ENCODE measurements at regions not wholly inside any gene's neighbourhood (a gene's known extent, or its start where the extent isn't known, plus 50 kb on each side); places are given as distances from the start of the nearest gene placed in this dataset.
"Not testable (repeated sequence)": the region's sequence is repeated elsewhere in the genome, so short reads cannot be mapped to it uniquely, and the experiment has no call there.

DNA sequence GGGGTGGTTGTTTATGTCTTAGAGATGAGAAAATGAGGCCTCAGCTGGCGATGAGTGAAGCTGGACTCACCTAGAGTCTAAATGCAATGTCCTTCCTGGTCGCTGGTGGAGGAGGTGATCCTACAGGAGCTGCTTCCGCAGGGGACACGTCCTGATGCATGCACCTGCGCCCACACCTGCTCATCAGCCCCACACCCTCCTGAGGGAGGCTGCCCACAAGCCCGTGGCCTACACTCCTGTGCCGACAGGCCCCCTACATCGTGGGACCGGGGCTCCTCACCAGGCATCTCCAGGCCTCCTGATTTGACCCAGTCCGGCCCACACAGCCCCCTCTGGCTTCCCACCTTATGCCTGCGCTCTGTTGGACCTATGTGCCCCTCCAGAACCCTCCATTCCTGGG is 857.2 kb downstream of the TBC1D22A start:
- Histone ChIP-seq H3K27me3 (ENCODE audit: control insufficient read depth in 5 of 5, insufficient read depth in 4 of 5, low read length in 5 of 5) (peaks cover 13 to 39% (median 22%) of the 10 kb centered on the region in 5 donors), H3K9ac (ENCODE audit: low read length in 5 of 5) (no peak overlapping the region), H3K4me3 (ENCODE audit: low read depth in 1 of 5, low read length in 5 of 5) (no peak overlapping the region), H3K27ac (ENCODE audit: low read depth, low read length) (no peak overlapping the region), H3K9me3 (ENCODE audit: control insufficient read depth in 5 of 5, low read length in 5 of 5) (no peaks in the 10 kb centered on the region), H3K36me3 (ENCODE audit: control insufficient read depth in 5 of 5, insufficient read depth in 5 of 5, low read length in 5 of 5) (no peaks in the 10 kb centered on the region), H3K4me1 (ENCODE audit: control insufficient read depth in 5 of 5, insufficient read depth in 5 of 5, low read length in 5 of 5) (no peaks in the 10 kb centered on the region)

DNA sequence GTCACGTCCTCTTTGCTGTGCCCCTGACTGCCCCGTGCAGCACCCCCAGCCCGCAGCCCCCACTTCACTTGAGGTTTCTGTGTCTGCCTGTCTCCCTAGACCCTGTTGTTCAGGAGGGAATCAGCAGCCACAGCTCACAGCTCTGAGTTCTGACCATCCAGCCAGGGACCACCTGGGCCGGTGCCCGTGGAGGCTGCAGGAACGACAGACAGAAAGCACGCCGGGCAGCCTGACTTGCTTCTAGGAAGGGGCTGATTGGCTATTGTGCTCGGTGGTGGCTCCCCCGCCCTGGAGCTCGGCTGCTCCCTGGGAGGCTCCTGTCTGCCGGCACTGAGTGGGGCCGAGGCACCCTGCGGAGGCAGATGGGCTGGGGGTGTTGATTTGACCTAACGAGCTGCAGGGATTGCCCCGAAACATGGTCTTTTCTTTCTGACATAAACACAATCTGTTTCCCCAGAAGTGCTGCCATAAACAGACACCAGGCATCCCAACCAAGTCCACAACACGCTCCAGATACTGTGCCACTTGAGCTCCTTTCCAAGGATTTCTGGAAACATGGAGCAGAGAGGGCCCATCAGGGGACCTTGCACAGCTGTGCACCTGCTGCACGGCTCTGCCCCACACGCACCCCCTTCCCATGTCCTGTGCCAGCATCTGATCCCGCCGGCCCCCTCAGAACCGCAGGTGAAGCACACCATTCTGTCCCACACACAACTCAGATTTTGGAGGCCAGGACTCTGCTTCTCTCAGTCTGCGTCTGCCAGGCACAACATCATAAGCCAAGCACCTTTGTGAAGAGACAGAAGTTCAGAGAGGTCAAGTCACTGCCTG is 855.9 kb downstream of the TBC1D22A start:
- no peak overlapping the region for H3K4me3 ChIP-seq (ENCODE audit: low read depth in 1 of 5, low read length in 5 of 5)
- H3K36me3 ChIP-seq (ENCODE audit: control insufficient read depth in 5 of 5, insufficient read depth in 5 of 5, low read length in 5 of 5): no peaks in the 10 kb centered on the region
- no peaks in the 10 kb centered on the region for H3K4me1 ChIP-seq (ENCODE audit: control insufficient read depth in 5 of 5, insufficient read depth in 5 of 5, low read length in 5 of 5)
- H3K27ac ChIP-seq (ENCODE audit: low read depth, low read length): no peak overlapping the region
- H3K9me3 ChIP-seq (ENCODE audit: control insufficient read depth in 5 of 5, low read length in 5 of 5): no peaks in the 10 kb centered on the region
- no peak overlapping the region for H3K9ac ChIP-seq (ENCODE audit: low read length in 5 of 5)
- H3K27me3 ChIP-seq (ENCODE audit: control insufficient read depth in 5 of 5, insufficient read depth in 4 of 5, low read length in 5 of 5): peaks cover 12 to 35% (median 19%) of the 10 kb centered on the region in 5 donors

DNA sequence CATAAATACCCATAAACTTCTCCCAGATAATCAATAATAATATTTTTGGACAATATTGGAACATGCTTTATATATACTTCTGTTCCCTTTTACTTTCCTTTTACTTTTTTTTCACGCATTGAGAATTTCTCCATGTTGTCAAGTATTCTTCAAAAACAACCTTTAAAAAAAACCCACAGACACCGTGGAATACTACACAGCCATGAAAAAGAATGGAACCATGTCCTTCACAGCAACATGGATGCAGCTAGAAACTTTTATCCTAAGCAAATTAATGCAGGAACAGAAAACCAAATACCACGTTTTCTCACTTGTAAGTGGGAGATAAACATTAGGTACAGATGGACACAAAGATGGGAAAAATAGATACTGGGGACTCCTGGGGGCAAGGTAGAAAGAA is 854.7 kb downstream of the TBC1D22A start:
- Histone ChIP-seq H3K27me3 (ENCODE audit: control insufficient read depth in 5 of 5, insufficient read depth in 4 of 5, low read length in 5 of 5) (peaks cover 6 to 24% (median 12%) of the 10 kb centered on the region in 5 donors), H3K27ac (ENCODE audit: low read depth, low read length) (no peak overlapping the region)

DNA sequence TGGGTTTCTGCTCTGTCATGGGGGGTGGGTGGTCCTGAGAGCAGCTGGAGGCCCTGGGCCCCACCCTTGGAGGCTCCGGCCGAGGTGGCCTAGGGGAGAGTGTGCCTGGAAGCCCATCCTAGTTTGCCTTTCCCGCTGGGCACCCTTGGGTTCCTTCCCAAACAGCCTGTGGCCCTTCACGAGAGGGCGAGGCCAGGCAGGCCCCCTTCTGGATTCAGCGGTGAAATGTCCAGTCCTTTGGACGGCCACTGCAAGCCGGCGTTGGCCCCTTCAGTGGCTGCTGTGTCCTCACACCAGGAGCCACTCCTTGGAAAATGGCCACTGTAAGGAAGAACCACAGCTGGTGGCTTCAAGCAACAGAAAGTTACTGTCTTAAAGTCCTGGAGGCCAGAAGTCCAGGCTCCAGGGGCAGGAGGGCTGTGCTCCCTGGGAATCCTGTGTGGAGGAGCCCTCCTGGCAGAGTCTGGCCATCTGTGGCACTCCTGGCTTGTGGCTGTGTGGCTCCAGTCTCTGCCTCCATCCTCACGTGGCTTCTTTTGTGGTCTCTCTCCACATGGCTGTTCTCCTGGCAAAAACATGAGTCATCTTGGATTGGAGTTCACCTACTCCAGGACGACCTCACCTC is 854.1 kb downstream of the TBC1D22A start:
- H3K36me3 ChIP-seq (ENCODE audit: control insufficient read depth in 5 of 5, insufficient read depth in 5 of 5, low read length in 5 of 5): no peaks in the 10 kb centered on the region

More for the DNA sequence above, 854.7 kb downstream of the TBC1D22A start:
- H3K36me3 ChIP-seq (ENCODE audit: control insufficient read depth in 5 of 5, insufficient read depth in 5 of 5, low read length in 5 of 5): no peaks in the 10 kb centered on the region
- H3K9ac ChIP-seq (ENCODE audit: low read length in 5 of 5): no peak overlapping the region
- H3K4me1 ChIP-seq (ENCODE audit: control insufficient read depth in 5 of 5, insufficient read depth in 5 of 5, low read length in 5 of 5): no peaks in the 10 kb centered on the region
- H3K4me3 ChIP-seq (ENCODE audit: low read depth in 1 of 5, low read length in 5 of 5): no peak overlapping the region
- H3K9me3 ChIP-seq (ENCODE audit: control insufficient read depth in 5 of 5, low read length in 5 of 5): no peaks in the 10 kb centered on the region

DNA sequence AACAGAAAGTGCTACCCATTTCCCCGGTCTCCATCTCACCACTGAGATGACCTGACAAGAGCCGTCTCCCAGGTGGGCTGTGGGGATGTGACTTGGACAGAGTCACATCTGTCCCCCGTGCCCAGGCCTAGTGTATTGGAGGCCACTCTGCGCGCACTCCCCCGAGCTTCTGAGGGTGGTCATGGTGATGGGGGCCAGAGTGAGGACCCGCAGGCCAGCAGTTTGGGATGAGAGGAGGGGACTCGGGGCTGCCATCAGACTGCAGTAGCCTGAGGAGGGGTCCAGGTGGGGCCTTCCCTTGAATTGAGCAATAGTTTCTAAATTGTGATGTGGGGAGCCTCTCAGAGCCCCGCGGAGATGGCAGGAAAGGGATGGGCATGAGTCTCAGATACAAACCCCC is 852.6 kb downstream of the TBC1D22A start:
- Histone ChIP-seq H3K4me1 (ENCODE audit: control insufficient read depth in 5 of 5, insufficient read depth in 5 of 5, low read length in 5 of 5) (no peaks in the 10 kb centered on the region), H3K27me3 (ENCODE audit: control insufficient read depth in 5 of 5, insufficient read depth in 4 of 5, low read length in 5 of 5) (peaks cover 6 to 14% (median 12%) of the 10 kb centered on the region in 5 donors), H3K4me3 (ENCODE audit: low read depth in 1 of 5, low read length in 5 of 5) (no peak overlapping the region), H3K9me3 (ENCODE audit: control insufficient read depth in 5 of 5, low read length in 5 of 5) (peaks cover 0 to 6% (median 4%) of the 10 kb centered on the region in 5 donors), H3K36me3 (ENCODE audit: control insufficient read depth in 5 of 5, insufficient read depth in 5 of 5, low read length in 5 of 5) (no peaks in the 10 kb centered on the region), H3K9ac (ENCODE audit: low read length in 5 of 5) (no peak overlapping the region), H3K27ac (ENCODE audit: low read depth, low read length) (no peak overlapping the region)

More for the DNA sequence above, 854.1 kb downstream of the TBC1D22A start:
- no peak overlapping the region for H3K9ac ChIP-seq (ENCODE audit: low read length in 5 of 5)
- H3K9me3 ChIP-seq (ENCODE audit: control insufficient read depth in 5 of 5, low read length in 5 of 5): no peaks in the 10 kb centered on the region
- H3K4me1 ChIP-seq (ENCODE audit: control insufficient read depth in 5 of 5, insufficient read depth in 5 of 5, low read length in 5 of 5): no peaks in the 10 kb centered on the region
- peaks cover 6 to 22% (median 10%) of the 10 kb centered on the region in 5 donors for H3K27me3 ChIP-seq (ENCODE audit: control insufficient read depth in 5 of 5, insufficient read depth in 4 of 5, low read length in 5 of 5)
- no peak overlapping the region for H3K4me3 ChIP-seq (ENCODE audit: low read depth in 1 of 5, low read length in 5 of 5)
- H3K27ac ChIP-seq (ENCODE audit: low read depth, low read length): no peak overlapping the region

DNA sequence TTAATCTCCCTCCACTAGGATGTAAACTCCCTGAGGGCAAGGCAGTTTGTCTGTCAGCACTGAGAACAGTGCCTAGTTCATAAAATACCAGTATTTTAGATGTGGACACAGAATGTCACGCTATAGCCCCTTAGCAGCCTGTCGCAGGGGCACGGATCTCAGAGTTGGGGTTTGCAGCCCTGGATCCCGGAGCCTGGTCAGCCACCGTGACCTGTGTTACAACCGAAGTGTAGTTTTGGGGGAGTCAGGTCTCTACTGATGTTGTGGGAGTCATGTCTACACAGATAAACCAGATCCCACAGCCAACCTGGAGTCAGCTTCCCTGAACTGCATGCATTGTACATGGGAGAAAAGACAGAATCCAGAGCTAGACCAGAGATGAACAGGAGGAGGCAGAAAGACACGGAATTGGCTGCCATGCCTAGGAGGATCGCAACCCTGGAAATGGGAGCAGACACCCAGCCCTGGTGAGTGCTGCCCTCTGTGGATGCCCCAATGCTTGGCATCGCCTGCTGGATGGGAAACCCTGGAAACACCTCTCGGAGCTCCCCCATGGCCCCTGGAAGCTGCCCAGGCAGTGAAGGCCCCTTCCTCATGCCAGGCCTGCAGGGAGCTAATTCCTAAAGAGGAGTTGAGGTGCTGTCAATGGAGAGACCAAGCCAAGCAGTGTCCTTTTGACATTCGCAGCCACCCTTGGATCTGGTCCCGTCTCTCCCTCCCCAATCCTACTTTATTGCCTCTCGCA is 851.3 kb downstream of the TBC1D22A start:
- Histone ChIP-seq H3K4me1 (ENCODE audit: control insufficient read depth in 5 of 5, insufficient read depth in 5 of 5, low read length in 5 of 5) (no peaks in the 10 kb centered on the region), H3K9me3 (ENCODE audit: control insufficient read depth in 5 of 5, low read length in 5 of 5) (peaks cover 0 to 13% (median 10%) of the 10 kb centered on the region in 5 donors), H3K27me3 (ENCODE audit: control insufficient read depth in 5 of 5, insufficient read depth in 4 of 5, low read length in 5 of 5) (peaks cover 9 to 16% (median 11%) of the 10 kb centered on the region in 5 donors), H3K36me3 (ENCODE audit: control insufficient read depth in 5 of 5, insufficient read depth in 5 of 5, low read length in 5 of 5) (no peaks in the 10 kb centered on the region), H3K27ac (ENCODE audit: low read depth, low read length) (no peak overlapping the region), H3K9ac (ENCODE audit: low read length in 5 of 5) (no peak overlapping the region), H3K4me3 (ENCODE audit: low read depth in 1 of 5, low read length in 5 of 5) (no peak overlapping the region)

DNA sequence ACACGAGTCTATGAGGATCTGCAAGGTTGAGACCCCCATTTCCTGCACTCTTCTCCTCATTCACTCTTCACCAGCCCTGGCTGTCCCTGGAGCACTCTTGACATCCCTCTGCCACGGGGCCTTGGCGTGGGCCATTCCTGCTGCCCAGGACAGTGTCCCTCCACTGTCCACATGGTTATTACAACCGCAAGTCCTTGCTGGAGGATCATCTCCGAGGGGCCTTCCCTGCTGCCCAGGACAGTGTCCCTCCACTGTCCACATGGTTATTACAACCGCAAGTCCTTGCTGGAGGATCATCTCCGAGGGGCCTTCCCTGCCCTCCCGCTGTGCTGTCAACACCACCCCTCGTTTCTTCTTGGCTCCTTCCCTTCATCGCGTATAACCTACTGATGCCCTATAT is 850.7 kb downstream of the TBC1D22A start:
- H3K9ac ChIP-seq (ENCODE audit: low read length in 5 of 5); H3K36me3 ChIP-seq (ENCODE audit: control insufficient read depth in 5 of 5, insufficient read depth in 5 of 5, low read length in 5 of 5); H3K4me1 ChIP-seq (ENCODE audit: control insufficient read depth in 5 of 5, insufficient read depth in 5 of 5, low read length in 5 of 5); H3K27ac ChIP-seq (ENCODE audit: low read depth, low read length); H3K4me3 ChIP-seq (ENCODE audit: low read depth in 1 of 5, low read length in 5 of 5): not testable (repeated sequence)
- Histone ChIP-seq H3K9me3 (ENCODE audit: control insufficient read depth in 5 of 5, low read length in 5 of 5) (peaks cover 0 to 13% (median 10%) of the 10 kb centered on the region in 5 donors), H3K27me3 (ENCODE audit: control insufficient read depth in 5 of 5, insufficient read depth in 4 of 5, low read length in 5 of 5) (peaks cover 7 to 16% (median 10%) of the 10 kb centered on the region in 5 donors)

DNA sequence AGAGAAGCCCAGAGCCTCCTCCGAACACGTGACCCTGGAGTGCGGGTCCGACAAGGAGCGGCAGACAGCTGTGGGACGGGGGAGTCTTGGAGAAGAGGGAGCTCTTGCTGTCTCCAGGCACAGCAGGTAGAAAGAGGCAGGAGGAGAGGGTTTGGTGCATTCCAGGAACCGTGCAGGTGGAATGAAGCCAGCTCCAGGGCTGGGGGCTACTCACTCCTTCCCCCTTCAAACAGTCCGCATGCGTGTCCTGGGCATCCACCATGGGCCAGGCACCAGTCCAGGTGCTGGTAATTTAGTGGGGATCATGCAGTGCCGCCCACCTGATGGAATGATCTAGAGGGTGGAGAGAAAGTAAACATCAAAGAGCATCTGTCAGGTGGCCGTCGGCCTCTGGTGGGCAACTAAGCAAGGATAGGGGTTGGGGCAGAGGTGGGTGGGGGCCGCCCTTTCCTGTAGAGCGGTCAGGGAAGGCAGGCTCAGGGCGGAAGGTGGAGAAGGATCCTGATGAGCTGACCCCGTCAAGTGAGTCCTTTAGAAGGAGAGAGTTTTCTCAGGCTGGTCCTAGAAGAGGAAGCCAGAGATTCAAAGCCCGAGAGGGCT is 850.0 kb downstream of the TBC1D22A start:
- H3K27me3 ChIP-seq (ENCODE audit: control insufficient read depth in 5 of 5, insufficient read depth in 4 of 5, low read length in 5 of 5): peaks cover 4 to 16% (median 9%) of the 10 kb centered on the region in 5 donors
- no peaks in the 10 kb centered on the region for H3K4me1 ChIP-seq (ENCODE audit: control insufficient read depth in 5 of 5, insufficient read depth in 5 of 5, low read length in 5 of 5)
- no peak overlapping the region for H3K27ac ChIP-seq (ENCODE audit: low read depth, low read length)
- no peak overlapping the region for H3K9ac ChIP-seq (ENCODE audit: low read length in 5 of 5)
- peaks cover 0 to 13% (median 10%) of the 10 kb centered on the region in 5 donors for H3K9me3 ChIP-seq (ENCODE audit: control insufficient read depth in 5 of 5, low read length in 5 of 5)
- H3K4me3 ChIP-seq (ENCODE audit: low read depth in 1 of 5, low read length in 5 of 5): no peak overlapping the region
- H3K36me3 ChIP-seq (ENCODE audit: control insufficient read depth in 5 of 5, insufficient read depth in 5 of 5, low read length in 5 of 5): no peaks in the 10 kb centered on the region

DNA sequence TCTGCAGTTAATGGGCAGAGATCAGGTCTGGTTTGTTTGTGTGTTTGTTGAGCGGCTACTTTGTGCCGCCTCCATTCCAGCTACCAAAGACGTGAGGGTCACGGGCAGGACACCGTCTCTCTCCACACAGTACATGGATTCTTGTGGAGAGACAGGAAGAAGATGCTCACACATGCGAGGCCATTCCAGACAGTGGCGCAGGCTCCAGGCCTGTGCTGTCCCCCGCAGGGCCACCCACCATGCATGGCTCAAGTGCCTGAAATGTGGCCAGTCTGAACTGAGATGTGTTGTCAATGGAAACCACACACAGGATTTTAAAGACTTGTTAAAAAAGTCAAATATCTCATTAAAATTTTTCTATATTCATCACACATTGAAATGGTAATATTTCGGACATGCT is 848.3 kb downstream of the TBC1D22A start:
- H3K27me3 ChIP-seq (ENCODE audit: control insufficient read depth in 5 of 5, insufficient read depth in 4 of 5, low read length in 5 of 5): peaks cover 6 to 18% (median 11%) of the 10 kb centered on the region in 5 donors
- H3K4me1 ChIP-seq (ENCODE audit: control insufficient read depth in 5 of 5, insufficient read depth in 5 of 5, low read length in 5 of 5): no peaks in the 10 kb centered on the region
- H3K36me3 ChIP-seq (ENCODE audit: control insufficient read depth in 5 of 5, insufficient read depth in 5 of 5, low read length in 5 of 5): no peaks in the 10 kb centered on the region
- H3K9me3 ChIP-seq (ENCODE audit: control insufficient read depth in 5 of 5, low read length in 5 of 5): peaks cover 0 to 13% (median 10%) of the 10 kb centered on the region in 5 donors
- H3K27ac ChIP-seq (ENCODE audit: low read depth, low read length): no peak overlapping the region
- H3K4me3 ChIP-seq (ENCODE audit: low read depth in 1 of 5, low read length in 5 of 5): no peak overlapping the region
- H3K9ac ChIP-seq (ENCODE audit: low read length in 5 of 5): no peak overlapping the region
